Stomach (tissue), 8 donors: ENCODE measurements at regions not wholly inside any gene's neighbourhood (a gene's known extent, or its start where the extent isn't known, plus 50 kb on each side); places are given as distances from the start of the nearest gene placed in this dataset.

Source experiments
- DNase-seq, 2 donors: peaks; one replicate each; pipeline versions ENCODE4 v3.0.0 to v3.0.0-alpha.2; 2013 to 2019
- H3K27ac ChIP-seq, 5 donors: fragments of 200-600 bp in 4 of 5; sonication (generic) in 4 of 5; one replicate each; pipeline ENCODE4 v1.5.1; 2013 to 2019; ENCODE audit warnings: mild to moderate bottlenecking in 1 of 5, moderate library complexity in 1 of 5
- H3K27me3 ChIP-seq, 3 donors: fragments of 200-600 bp; sonication (generic); one replicate each; pipeline ENCODE4 v1.5.1; 2017 to 2019; ENCODE audit warnings: mixed run types in 1 of 3
- H3K36me3 ChIP-seq, 4 donors: fragments of 200-600 bp; sonication (generic); 1 replicate in 3 of 4; 2 replicates in 1 of 4; pipeline ENCODE4 v1.5.1; 2016 to 2019
- H3K4me1 ChIP-seq, 4 donors: fragments of 200-600 bp; sonication (generic); one replicate each; pipeline ENCODE4 v1.5.1; 2016 to 2019
- H3K4me3 ChIP-seq, 4 donors: fragments of 200-600 bp; sonication (generic) in 3 of 4; one replicate each; pipeline ENCODE4 v1.5.1; 2016 to 2019; ENCODE audit warnings: mild to moderate bottlenecking in 1 of 4
- H3K9me3 ChIP-seq, 4 donors: fragments of 200-600 bp; sonication (generic); one replicate each; pipeline ENCODE4 v1.5.1; 2016 to 2019
- EP300 ChIP-seq: sonication (generic); formaldehyde crosslinking; IDR thresholded peaks from one replicate; pipeline ENCODE4 v1.6.1; 2017; ENCODE audit warnings: antibody characterized with exemption
- POLR2A ChIP-seq, 4 donors: fragments of 450-650 bp; IDR thresholded peaks; one replicate each; pipeline ENCODE4 v1.6.1; 2016; ENCODE audit warnings: antibody characterized with exemption in 4 of 4, control low read depth in 2 of 4, mild to moderate bottlenecking in 1 of 4, moderate library complexity in 1 of 4
- POLR2AphosphoS5 ChIP-seq, 3 donors: sonication (generic); formaldehyde crosslinking; IDR thresholded peaks; one replicate each; pipeline ENCODE4 v1.6.1; 2016; ENCODE audit warnings: antibody characterized with exemption in 3 of 3
- WGBS, 5 donors: extraction: QIAGEN DNeasy Blood & Tissue Kit in 3 of 5; methylation state at CpG; one replicate each; pipeline versions ENCODE4 v1.1.5 to v1.1.7; 2013 to 2018; 5-methylcytosine and 5-hydroxymethylcytosine counted together
- intact Hi-C: fragments of 100-400 bp; cut with DNase I; formaldehyde crosslinking; loops from one replicate; pipeline ENCODE4 v1.15.1; 2023; ENCODE audit warnings: low total_unique reads
- TF ChIP-seq, protein P1 (sequence below), 7 experiments: fragments of 450-650 bp in 4 of 7; fragments of 200-600 bp in 3 of 7; sonication (generic) in 3 of 7; IDR thresholded peaks; one replicate each; pipeline ENCODE4 v1.5.1; 2016 to 2019; ENCODE audit warnings: antibody characterized with exemption in 7 of 7, control low read depth in 2 of 7, mild to moderate bottlenecking in 1 of 7
- donor health status: healthy with polysubstance abuse.
- donor health status: Bipolar disorder and iron deficiency.
- donor health status: healthy.

GRCh38 chrX:107521877-107522586 is 72.6 kb downstream of the FRMPD3 start:
- no peaks in the 10 kb centered on the region for H3K36me3 ChIP-seq
- no peak for DNase-seq
- 75 to 90% (median 81%) methylated on average over 12 to 14 of the region's 14 CpGs for WGBS, 5 donors
- H3K27me3 ChIP-seq: peaks cover 0 to 13% (median 0%) of the 10 kb centered on the region in 3 donors
- H3K9me3 ChIP-seq: no peaks in the 10 kb centered on the region
- no peak overlapping the region for H3K27ac ChIP-seq
- TF ChIP-seq, protein P1, sequence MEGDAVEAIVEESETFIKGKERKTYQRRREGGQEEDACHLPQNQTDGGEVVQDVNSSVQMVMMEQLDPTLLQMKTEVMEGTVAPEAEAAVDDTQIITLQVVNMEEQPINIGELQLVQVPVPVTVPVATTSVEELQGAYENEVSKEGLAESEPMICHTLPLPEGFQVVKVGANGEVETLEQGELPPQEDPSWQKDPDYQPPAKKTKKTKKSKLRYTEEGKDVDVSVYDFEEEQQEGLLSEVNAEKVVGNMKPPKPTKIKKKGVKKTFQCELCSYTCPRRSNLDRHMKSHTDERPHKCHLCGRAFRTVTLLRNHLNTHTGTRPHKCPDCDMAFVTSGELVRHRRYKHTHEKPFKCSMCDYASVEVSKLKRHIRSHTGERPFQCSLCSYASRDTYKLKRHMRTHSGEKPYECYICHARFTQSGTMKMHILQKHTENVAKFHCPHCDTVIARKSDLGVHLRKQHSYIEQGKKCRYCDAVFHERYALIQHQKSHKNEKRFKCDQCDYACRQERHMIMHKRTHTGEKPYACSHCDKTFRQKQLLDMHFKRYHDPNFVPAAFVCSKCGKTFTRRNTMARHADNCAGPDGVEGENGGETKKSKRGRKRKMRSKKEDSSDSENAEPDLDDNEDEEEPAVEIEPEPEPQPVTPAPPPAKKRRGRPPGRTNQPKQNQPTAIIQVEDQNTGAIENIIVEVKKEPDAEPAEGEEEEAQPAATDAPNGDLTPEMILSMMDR (IDR thresholded peaks at IDR 0.05): no peak
- TF ChIP-seq EP300: no peak
- TF ChIP-seq POLR2A (IDR thresholded peaks at IDR 0.05): no peak
- no peak for TF ChIP-seq POLR2AphosphoS5 (IDR thresholded peaks at IDR 0.05)
- intact Hi-C loops: no loop called here
- H3K4me1 ChIP-seq: no peaks in the 10 kb centered on the region
- H3K4me3 ChIP-seq: no peak overlapping the region

GRCh38 chrX:107522901-107523300 is 73.4 kb downstream of the FRMPD3 start:
- Histone ChIP-seq H3K4me1 (no peaks in the 10 kb centered on the region), H3K27me3 (peaks cover 0 to 13% (median 0%) of the 10 kb centered on the region in 3 donors), H3K9me3 (no peaks in the 10 kb centered on the region), H3K4me3 (no peak overlapping the region), H3K27ac (no peak overlapping the region), H3K36me3 (no peaks in the 10 kb centered on the region)
- no peak for TF ChIP-seq POLR2AphosphoS5 (IDR thresholded peaks at IDR 0.05)
- no peak for TF ChIP-seq EP300
- TF ChIP-seq POLR2A (IDR thresholded peaks at IDR 0.05): no peak
- TF ChIP-seq, protein P1 (IDR thresholded peaks at IDR 0.05): no peak
- WGBS, 5 donors: 65 to 89% (median 86%) methylated on average over 2 of the region's 2 CpGs; no CpG with 5 or more reads in 1 of the 5 donors
- intact Hi-C loops: no loop called here
- DNase-seq: no peak

DNA sequence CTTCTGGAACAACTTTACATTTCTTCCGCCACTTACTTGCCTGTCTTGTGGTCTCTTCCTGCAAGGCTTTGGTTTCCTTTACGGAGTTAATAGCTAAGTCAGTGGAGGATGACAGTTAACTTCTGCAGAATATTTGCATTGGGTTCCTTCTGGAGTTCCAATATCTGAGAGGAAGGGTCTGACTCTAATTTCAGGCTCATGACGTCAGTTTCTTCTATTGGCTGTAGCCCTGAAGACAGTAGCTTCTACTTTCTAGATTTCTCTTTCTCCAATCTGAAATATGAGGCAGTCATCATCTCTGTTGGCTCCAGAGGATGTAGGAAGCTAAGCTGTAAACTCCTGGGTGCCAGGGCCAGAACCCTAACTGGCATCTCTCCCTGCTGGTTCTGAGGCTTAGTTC is 76.7 kb downstream of the FRMPD3 start:
- intact Hi-C loops: no loop called here
- Histone ChIP-seq H3K36me3 (no peaks in the 10 kb centered on the region), H3K27me3 (peaks cover 0 to 4% (median 0%) of the 10 kb centered on the region in 3 donors), H3K9me3 (no peaks in the 10 kb centered on the region), H3K4me1 (no peaks in the 10 kb centered on the region), H3K27ac (no peak overlapping the region), H3K4me3 (no peak overlapping the region)
- no peak for DNase-seq
- TF ChIP-seq POLR2AphosphoS5 (IDR thresholded peaks at IDR 0.05) (no peak), POLR2A (IDR thresholded peaks at IDR 0.05) (no peak), EP300 (no peak)
- TF ChIP-seq, protein P1 (IDR thresholded peaks at IDR 0.05): no peak
- WGBS, 5 donors: 76 to 100% (median 93%) methylated on average over 3 of the region's 3 CpGs

- H3K36me3 ChIP-seq: no peaks in the 10 kb centered on the region
- no peaks in the 10 kb centered on the region for H3K4me1 ChIP-seq
- TF ChIP-seq, protein P1 (IDR thresholded peaks at IDR 0.05): no peak
- TF ChIP-seq EP300 (no peak), POLR2A (IDR thresholded peaks at IDR 0.05) (no peak), POLR2AphosphoS5 (IDR thresholded peaks at IDR 0.05) (no peak)
- no peaks in the 10 kb centered on the region for H3K9me3 ChIP-seq
- intact Hi-C loops: no loop called here
- WGBS, 5 donors: 59 to 75% (median 70%) methylated on average over 2 to 4 of the region's 4 CpGs
- no peak overlapping the region for H3K27ac ChIP-seq
- DNase-seq: no peak
- H3K4me3 ChIP-seq: no peak overlapping the region
- peaks cover 0 to 10% (median 0%) of the 10 kb centered on the region in 3 donors for H3K27me3 ChIP-seq
Observed at GRCh38 chrX:107530141-107530540, 80.7 kb downstream of the FRMPD3 start.
